Upper lobe of left lung (tissue), 4 donors: ENCODE measurements at regions not wholly inside any gene's neighbourhood (a gene's known extent, or its start where the extent isn't known, plus 50 kb on each side); places are given as distances from the start of the nearest gene placed in this dataset.

Experiments used
- EP300 ChIP-seq, 4 donors: sonication (generic); formaldehyde crosslinking; IDR thresholded peaks; one replicate each; pipeline ENCODE4 v1.5.1; 2017; ENCODE audit warnings: antibody characterized with exemption in 4 of 4, control low read depth in 2 of 4
- POLR2A ChIP-seq, 4 donors: fragments of 450-650 bp; IDR thresholded peaks; one replicate each; pipeline ENCODE4 v1.5.1; 2016 to 2017; ENCODE audit warnings: antibody characterized with exemption in 4 of 4, mild to moderate bottlenecking in 2 of 4
- POLR2AphosphoS5 ChIP-seq, 2 donors: sonication (generic); formaldehyde crosslinking; IDR thresholded peaks; one replicate each; pipeline ENCODE4 v1.5.1; 2017; ENCODE audit warnings: antibody characterized with exemption in 2 of 2
- TF ChIP-seq, protein P1 (sequence below), 6 experiments: fragments of 450-650 bp in 4 of 6; fragments of 200-600 bp in 2 of 6; sonication (generic) in 2 of 6; IDR thresholded peaks; one replicate each; pipeline ENCODE4 v1.5.1; 2016 to 2019; ENCODE audit warnings: antibody characterized with exemption in 6 of 6

DNA sequence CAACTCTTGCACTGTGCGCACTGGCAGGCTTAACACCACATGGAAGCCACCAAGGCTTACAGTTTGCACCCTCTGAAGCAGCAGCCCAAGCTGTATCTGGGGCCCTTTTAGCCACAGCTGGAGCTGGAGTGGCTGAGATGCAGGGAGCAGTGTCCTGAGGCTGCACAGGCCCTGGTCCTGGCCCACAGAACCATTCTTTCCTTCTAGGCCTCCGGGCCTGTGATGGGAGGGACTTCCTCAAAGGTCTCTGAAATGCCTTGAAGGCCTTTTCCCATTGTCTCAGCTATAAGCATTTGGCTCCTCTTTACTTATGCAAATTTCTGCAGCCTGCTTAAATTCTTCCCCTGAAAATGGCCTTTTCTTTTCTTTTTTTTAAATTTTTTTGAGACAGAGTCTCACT is 104.4 kb upstream of the CPLX2 start:
- TF ChIP-seq, protein P1, sequence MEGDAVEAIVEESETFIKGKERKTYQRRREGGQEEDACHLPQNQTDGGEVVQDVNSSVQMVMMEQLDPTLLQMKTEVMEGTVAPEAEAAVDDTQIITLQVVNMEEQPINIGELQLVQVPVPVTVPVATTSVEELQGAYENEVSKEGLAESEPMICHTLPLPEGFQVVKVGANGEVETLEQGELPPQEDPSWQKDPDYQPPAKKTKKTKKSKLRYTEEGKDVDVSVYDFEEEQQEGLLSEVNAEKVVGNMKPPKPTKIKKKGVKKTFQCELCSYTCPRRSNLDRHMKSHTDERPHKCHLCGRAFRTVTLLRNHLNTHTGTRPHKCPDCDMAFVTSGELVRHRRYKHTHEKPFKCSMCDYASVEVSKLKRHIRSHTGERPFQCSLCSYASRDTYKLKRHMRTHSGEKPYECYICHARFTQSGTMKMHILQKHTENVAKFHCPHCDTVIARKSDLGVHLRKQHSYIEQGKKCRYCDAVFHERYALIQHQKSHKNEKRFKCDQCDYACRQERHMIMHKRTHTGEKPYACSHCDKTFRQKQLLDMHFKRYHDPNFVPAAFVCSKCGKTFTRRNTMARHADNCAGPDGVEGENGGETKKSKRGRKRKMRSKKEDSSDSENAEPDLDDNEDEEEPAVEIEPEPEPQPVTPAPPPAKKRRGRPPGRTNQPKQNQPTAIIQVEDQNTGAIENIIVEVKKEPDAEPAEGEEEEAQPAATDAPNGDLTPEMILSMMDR (IDR thresholded peaks at IDR 0.05), result no peak
- TF ChIP-seq POLR2AphosphoS5 (IDR thresholded peaks at IDR 0.05), result no peak
- no peak for TF ChIP-seq POLR2A (IDR thresholded peaks at IDR 0.05)
- TF ChIP-seq EP300 (IDR thresholded peaks at IDR 0.05), result no peak
